Natural killer cell (primary cell): ENCODE measurements at regions not wholly inside any gene's neighbourhood (a gene's known extent, or its start where the extent isn't known, plus 50 kb on each side); places are given as distances from the start of the nearest gene placed in this dataset.

Source experiments
- ATAC-seq, 3 donors: fragments of 150-1000 bp in 2 of 3; fragments of 200-7000 bp in 1 of 3; cut with Tn5 transposase; 1 replicate in 1 of 3; 2 replicates in 2 of 3; pipeline ENCODE4 v1.10.0; 2021; ENCODE audit warnings: mild to moderate bottlenecking in 2 of 3, moderate library complexity in 2 of 3
- DNase-seq, 2 donors: peaks; one replicate each; pipeline versions ENCODE4 v3.0.0 to v3.0.0-alpha.2; 2013 to 2021; ENCODE audit warnings: mixed read lengths in 1 of 2
- H3K27ac ChIP-seq: one replicate; pipeline ENCODE4 v1.5.1; 2013; ENCODE audit warnings: mild to moderate bottlenecking, low read length
- H3K27me3 ChIP-seq: one replicate; pipeline ENCODE4 v1.6.1; 2013; ENCODE audit warnings: low read length; ENCODE audit not compliant: control insufficient read depth, insufficient read depth
- H3K36me3 ChIP-seq: one replicate; pipeline ENCODE4 v1.6.1; 2013; ENCODE audit warnings: low read length; ENCODE audit not compliant: control insufficient read depth, insufficient read depth
- H3K4me1 ChIP-seq: one replicate; pipeline ENCODE4 v1.6.1; 2013; ENCODE audit warnings: low read length; ENCODE audit not compliant: control insufficient read depth, insufficient read depth
- H3K4me3 ChIP-seq: one replicate; pipeline ENCODE4 v1.5.1; 2013; ENCODE audit warnings: low read length
- H3K9me3 ChIP-seq: one replicate; pipeline ENCODE4 v1.6.1; 2013; ENCODE audit warnings: low read length; ENCODE audit not compliant: control insufficient read depth, insufficient read depth
- H3K27ac Mint-ChIP-seq, 2 donors: one replicate each; pipeline ENCODE4 v1.8.0; 2022; ENCODE audit warnings: mild to moderate bottlenecking in 2 of 2, mixed read lengths in 2 of 2, moderate library complexity in 1 of 2
- H3K27me3 Mint-ChIP-seq, 2 donors: one replicate each; pipeline ENCODE4 v1.8.0; 2022; ENCODE audit warnings: low read depth in 2 of 2, mixed read lengths in 2 of 2
- H3K36me3 Mint-ChIP-seq: one replicate; pipeline ENCODE4 v1.8.0; 2022; ENCODE audit warnings: mixed read lengths
- H3K4me1 Mint-ChIP-seq, 2 donors: one replicate each; pipeline ENCODE4 v1.8.0; 2022; ENCODE audit warnings: mixed read lengths in 2 of 2
- H3K4me3 Mint-ChIP-seq: one replicate; pipeline ENCODE4 v1.8.0; 2022; ENCODE audit warnings: mild to moderate bottlenecking, moderate library complexity, mixed read lengths
- H3K9me3 Mint-ChIP-seq, 2 donors: one replicate each; pipeline ENCODE4 v1.8.0; 2022; ENCODE audit warnings: mixed read lengths in 2 of 2
- WGBS: methylation state at CpG from one replicate; pipeline ENCODE4 v1.1.7; 2013; ENCODE audit warnings: missing lambda C conversion rate; ENCODE audit not compliant: insufficient coverage; 5-methylcytosine and 5-hydroxymethylcytosine counted together
- intact Hi-C: fragments of 100-400 bp; cut with micrococcal nuclease; formaldehyde crosslinking; loops from one replicate; pipeline ENCODE4 v1.14.2; 2022
- TF ChIP-seq, protein P1 (sequence below): fragments of 200-600 bp; IDR thresholded peaks from one replicate; pipeline ENCODE4 v1.8.0; 2022; ENCODE audit warnings: antibody characterized with exemption

DNA sequence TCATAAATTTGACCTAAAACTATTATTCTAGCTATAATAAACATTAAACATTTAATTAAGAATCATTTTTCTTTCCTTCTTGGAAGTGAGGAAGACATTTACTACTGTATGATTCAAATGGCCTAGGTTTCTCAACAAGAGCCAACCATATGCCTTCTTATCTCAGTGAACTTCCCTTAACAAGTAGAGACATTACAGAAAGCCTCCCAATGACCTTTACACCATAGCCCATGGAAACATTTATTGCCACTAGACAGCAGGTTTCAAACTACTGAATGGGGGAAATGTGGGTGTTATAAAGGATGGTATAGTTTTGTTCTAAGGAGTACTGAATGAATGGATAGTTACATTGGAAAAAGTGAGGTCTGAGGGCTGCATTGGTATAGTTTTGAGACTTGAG, 349.4 kb upstream of the SPRED2 start:
- ATAC-seq (no peak), DNase-seq (no peak)
- intact Hi-C loops = no loop called here
- TF ChIP-seq, protein P1, sequence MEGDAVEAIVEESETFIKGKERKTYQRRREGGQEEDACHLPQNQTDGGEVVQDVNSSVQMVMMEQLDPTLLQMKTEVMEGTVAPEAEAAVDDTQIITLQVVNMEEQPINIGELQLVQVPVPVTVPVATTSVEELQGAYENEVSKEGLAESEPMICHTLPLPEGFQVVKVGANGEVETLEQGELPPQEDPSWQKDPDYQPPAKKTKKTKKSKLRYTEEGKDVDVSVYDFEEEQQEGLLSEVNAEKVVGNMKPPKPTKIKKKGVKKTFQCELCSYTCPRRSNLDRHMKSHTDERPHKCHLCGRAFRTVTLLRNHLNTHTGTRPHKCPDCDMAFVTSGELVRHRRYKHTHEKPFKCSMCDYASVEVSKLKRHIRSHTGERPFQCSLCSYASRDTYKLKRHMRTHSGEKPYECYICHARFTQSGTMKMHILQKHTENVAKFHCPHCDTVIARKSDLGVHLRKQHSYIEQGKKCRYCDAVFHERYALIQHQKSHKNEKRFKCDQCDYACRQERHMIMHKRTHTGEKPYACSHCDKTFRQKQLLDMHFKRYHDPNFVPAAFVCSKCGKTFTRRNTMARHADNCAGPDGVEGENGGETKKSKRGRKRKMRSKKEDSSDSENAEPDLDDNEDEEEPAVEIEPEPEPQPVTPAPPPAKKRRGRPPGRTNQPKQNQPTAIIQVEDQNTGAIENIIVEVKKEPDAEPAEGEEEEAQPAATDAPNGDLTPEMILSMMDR = no peak
- H3K9me3 ChIP-seq = no peaks in the 10 kb centered on the region
- no peaks in the 10 kb centered on the region for H3K4me1 Mint-ChIP-seq
- H3K36me3 Mint-ChIP-seq = no peaks in the 10 kb centered on the region
- H3K27ac ChIP-seq = no peak overlapping the region
- H3K9me3 Mint-ChIP-seq = peaks cover 0 to 3% of the 10 kb centered on the region in 2 donors
- H3K27ac Mint-ChIP-seq = no peak overlapping the region
- no peaks in the 10 kb centered on the region for H3K4me1 ChIP-seq
- no peak overlapping the region for H3K4me3 Mint-ChIP-seq
- H3K27me3 Mint-ChIP-seq = peaks cover 0 to 3% of the 10 kb centered on the region in 2 donors
- H3K4me3 ChIP-seq = no peak overlapping the region
- no peaks in the 10 kb centered on the region for H3K36me3 ChIP-seq
- no peaks in the 10 kb centered on the region for H3K27me3 ChIP-seq

DNA sequence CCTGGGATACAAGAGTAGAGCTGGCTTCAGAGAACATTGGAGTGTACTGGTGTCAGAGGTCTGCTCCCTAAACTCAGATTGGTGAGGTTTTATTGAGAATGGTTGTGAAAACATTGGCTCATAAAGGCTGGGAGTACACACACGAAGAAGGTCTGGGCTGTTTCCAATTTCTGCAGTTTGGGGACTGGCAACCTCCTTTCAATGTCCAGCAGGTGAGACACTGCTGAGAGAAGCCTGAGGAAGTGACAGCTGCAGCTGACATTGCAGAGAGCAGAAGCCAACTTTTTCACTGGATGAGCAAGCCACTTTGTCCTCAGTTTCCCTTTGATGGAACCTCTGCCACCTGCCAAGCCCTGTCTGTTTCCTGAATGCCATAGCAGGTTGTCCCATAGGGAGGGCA, 346.6 kb upstream of the SPRED2 start:
- Mint-ChIP-seq H3K4me1 (no peaks in the 10 kb centered on the region), H3K27ac (no peak overlapping the region), H3K4me3 (no peak overlapping the region), H3K27me3 (peaks cover 0 to 9% of the 10 kb centered on the region in 2 donors), H3K36me3 (no peaks in the 10 kb centered on the region), H3K9me3 (no peaks in the 10 kb centered on the region)
- Histone ChIP-seq H3K27ac (no peak overlapping the region), H3K9me3 (no peaks in the 10 kb centered on the region), H3K27me3 (no peaks in the 10 kb centered on the region), H3K4me3 (no peak overlapping the region), H3K36me3 (no peaks in the 10 kb centered on the region), H3K4me1 (no peaks in the 10 kb centered on the region)
- no peak for DNase-seq
- ATAC-seq = no peak
- WGBS = 81% methylated on average over 1 of the region's 1 CpG
- TF ChIP-seq, protein P1 = no peak
- intact Hi-C loops = no loop called here

DNA sequence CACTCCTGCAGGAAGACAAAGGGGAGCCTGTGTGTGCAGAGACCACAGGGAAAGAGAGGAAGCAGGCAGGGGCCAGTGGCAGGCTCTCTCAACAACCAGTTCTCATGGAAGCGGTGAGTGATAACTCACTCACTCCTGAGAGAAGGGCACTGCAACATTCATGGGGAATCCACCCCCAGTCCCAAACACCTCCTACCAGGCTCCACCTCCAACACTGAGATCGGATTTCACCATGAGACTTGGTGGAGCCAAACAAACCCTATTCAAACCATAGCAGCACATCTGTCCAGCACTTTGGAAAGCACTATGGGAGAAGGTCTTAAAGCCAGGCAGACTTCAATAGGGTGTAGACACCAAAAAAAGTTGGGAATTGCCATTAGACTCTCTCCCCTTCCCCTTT, 345.7 kb upstream of the SPRED2 start:
- Histone ChIP-seq H3K4me1 (no peaks in the 10 kb centered on the region), H3K27ac (no peak overlapping the region), H3K27me3 (no peaks in the 10 kb centered on the region), H3K36me3 (no peaks in the 10 kb centered on the region), H3K9me3 (no peaks in the 10 kb centered on the region), H3K4me3 (no peak overlapping the region)
- intact Hi-C loops = no loop called here
- H3K36me3 Mint-ChIP-seq = no peaks in the 10 kb centered on the region
- 89% methylated on average over 2 of the region's 2 CpGs for WGBS
- peaks cover 0 to 9% of the 10 kb centered on the region in 2 donors for H3K27me3 Mint-ChIP-seq
- ATAC-seq (no peak), DNase-seq (no peak)
- TF ChIP-seq, protein P1 = no peak
- no peaks in the 10 kb centered on the region for H3K9me3 Mint-ChIP-seq
- H3K4me3 Mint-ChIP-seq = no peak overlapping the region
- no peak overlapping the region for H3K27ac Mint-ChIP-seq
- no peaks in the 10 kb centered on the region for H3K4me1 Mint-ChIP-seq

DNA sequence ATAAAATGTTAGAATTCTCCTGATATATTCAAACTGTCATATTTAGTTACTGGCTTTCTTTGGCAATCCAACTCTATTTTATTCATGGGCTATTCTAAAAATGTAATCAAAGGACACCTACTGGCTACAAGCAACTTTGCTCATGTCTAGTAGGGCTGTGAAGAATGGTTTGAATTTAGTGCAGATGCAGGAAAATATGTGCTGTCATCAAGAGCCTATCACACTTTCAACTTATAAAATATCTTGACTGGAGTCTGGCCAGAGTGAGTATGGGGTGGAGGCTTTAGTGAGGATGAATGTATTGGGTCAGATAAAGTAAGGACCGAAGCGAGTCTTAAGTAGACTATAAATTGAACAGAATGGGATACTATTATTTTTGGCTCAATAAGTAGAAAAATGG, 343.4 kb upstream of the SPRED2 start:
- WGBS = 95% methylated on average over 2 of the region's 2 CpGs

More for the DNA sequence above, 343.4 kb upstream of the SPRED2 start:
- no peak overlapping the region for H3K27ac ChIP-seq
- intact Hi-C loops = no loop called here
- Mint-ChIP-seq H3K4me1 (no peaks in the 10 kb centered on the region), H3K36me3 (no peaks in the 10 kb centered on the region), H3K9me3 (no peaks in the 10 kb centered on the region), H3K4me3 (no peak overlapping the region), H3K27me3 (peaks cover 0 to 9% of the 10 kb centered on the region in 2 donors), H3K27ac (no peak overlapping the region)
- TF ChIP-seq, protein P1 = no peak
- H3K4me3 ChIP-seq = no peak overlapping the region
- ATAC-seq (no peak), DNase-seq (no peak)
- no peaks in the 10 kb centered on the region for H3K27me3 ChIP-seq
- no peaks in the 10 kb centered on the region for H3K36me3 ChIP-seq
- H3K9me3 ChIP-seq = no peaks in the 10 kb centered on the region
- H3K4me1 ChIP-seq = no peaks in the 10 kb centered on the region
